ENCODE measurements at regions not wholly inside any gene's neighbourhood (a gene's known extent, or its start where the extent isn't known, plus 50 kb on each side); places are given as distances from the start of the nearest gene placed in this dataset.

- SMC1A ChIA-PET (ENCODE audit: uncharacterized antibody, unreplicated experiment), result interaction anchor here (0.8 to 1.5 kb wide), 3 partner anchors 12 to 16 kb away, joined by 3 read pairs; no protein-coding TSS in a partner anchor
- Histone ChIP-seq H3K4me1 (ENCODE audit: control insufficient read depth, insufficient read depth, low read length) (no peaks in the 10 kb centered on the region), H3K9me3 (replicated peaks; ENCODE audit: control insufficient read depth, insufficient read depth, low read length) (no peaks in the 10 kb centered on the region; the same call in 2 of the 3 replicates), H3K9ac (ENCODE audit: control insufficient read depth, insufficient read depth, low read length) (no peak overlapping the region), H3K79me2 (ENCODE audit: control insufficient read depth, insufficient read depth, low read length) (no peaks in the 10 kb centered on the region), H4K20me1 (ENCODE audit: control insufficient read depth, insufficient read depth) (no peaks in the 10 kb centered on the region), H3K4me3 (no peak overlapping the region), H3K27me3 (replicated peaks in 1 of 2; ENCODE audit: control insufficient read depth in 2 of 2, insufficient read depth in 2 of 2, low read length in 1 of 2) (peaks cover 0 to 1% of the 10 kb centered on the region in 2 experiments; a peak in 1 of 4 replicates), H3K36me3 (ENCODE audit: control insufficient read depth in 2 of 2, insufficient read depth in 2 of 2, low read length in 1 of 2) (no peaks in the 10 kb centered on the region), H3K27ac (ENCODE audit: control insufficient read depth, insufficient read depth) (no peak overlapping the region), H2AFZ (ENCODE audit: control insufficient read depth, low read depth, low read length) (no peak overlapping the region), H3K4me2 (ENCODE audit: control insufficient read depth, insufficient read depth) (no peak overlapping the region)
- CTCF ChIA-PET, result interaction anchor here (1.4 kb wide), 1 partner anchor 26 kb away, joined by 3 read pairs; no protein-coding TSS in a partner anchor
- TF ChIP-seq STAT1 (conservative IDR thresholded peaks at IDR 0.05), result no peak
- TF ChIP-seq HSF1 (IDR thresholded peaks at IDR 0.05; ENCODE audit: low read depth, low read length), result no peak
- no peak for TF ChIP-seq CUX1 (IDR thresholded peaks at IDR 0.05; ENCODE audit: insufficient replicate concordance, low read depth, low read length)
- no peak for TF ChIP-seq RFX5 (IDR thresholded peaks at IDR 0.05; ENCODE audit: low read depth, low read length)
- TF ChIP-seq BCL3 (IDR thresholded peaks at IDR 0.05; ENCODE audit: borderline replicate concordance, insufficient read depth, low read depth, low read length, poor library complexity, severe bottlenecking), result no peak
- TF ChIP-seq ASH2L (IDR thresholded peaks at IDR 0.05; ENCODE audit: borderline replicate concordance, low read depth), result no peak
- TF ChIP-seq ATF7 (IDR thresholded peaks at IDR 0.05; ENCODE audit: low read depth), result no peak
- TF ChIP-seq NR2F1 (conservative IDR thresholded peaks at IDR 0.05), result no peak
- no peak for TF ChIP-seq ZNF207 (IDR thresholded peaks at IDR 0.05; ENCODE audit: borderline replicate concordance)
- TF ChIP-seq JUNB (IDR thresholded peaks at IDR 0.05), result no peak
- TF ChIP-seq GABPA (IDR thresholded peaks at IDR 0.05; ENCODE audit: low read depth), result no peak
- TF ChIP-seq MYC (IDR thresholded peaks at IDR 0.05; ENCODE audit: insufficient read depth, insufficient read length, insufficient replicate concordance, low read length, severe bottlenecking), result no peak
- TF ChIP-seq SREBF2 (IDR thresholded peaks at IDR 0.05; ENCODE audit: low read length), result no peak
- no peak for TF ChIP-seq CBX5 (IDR thresholded peaks at IDR 0.05; ENCODE audit: low read depth)
- TF ChIP-seq TCF7 (IDR thresholded peaks at IDR 0.05; ENCODE audit: borderline replicate concordance), result no peak
- TF ChIP-seq BMI1 (IDR thresholded peaks at IDR 0.05; ENCODE audit: borderline replicate concordance), result no peak
- TF ChIP-seq FOXM1 (IDR thresholded peaks at IDR 0.05; ENCODE audit: low read depth, low read length), result no peak
- 13% methylated on average over 4 of the region's 4 CpGs for WGBS (ENCODE audit: insufficient coverage, insufficient replicate concordance, low lambda C conversion rate, missing lambda C conversion rate)
- no peak for DNase-seq (ENCODE audit: low read depth, low spot score)
- in situ Hi-C loops (cut with MboI) (no loop called here), intact Hi-C loops (cut with micrococcal nuclease; ENCODE audit: unreplicated experiment) (no loop called here)
- BruUV-seq (replicated peaks), result no TSS peak
- ATAC-seq, result no peak
- POLR2A ChIA-PET, result no interaction called here
- RAD21 ChIA-PET (ENCODE audit: unreplicated experiment), result no interaction called here
- FAIRE-seq, result no peak
These were observed 161.1 kb downstream of the C5orf15 start for GRCh38 chr5:133807348-133807747.
